Tibial nerve (tissue), 4 donors: ENCODE measurements at regions not wholly inside any gene's neighbourhood (a gene's known extent, or its start where the extent isn't known, plus 50 kb on each side); places are given as distances from the start of the nearest gene placed in this dataset.

Experiments
- DNase-seq, 2 donors: peaks; one replicate each; pipeline ENCODE4 v3.0.0-alpha.2; 2019; ENCODE audit warnings: low spot score in 2 of 2
- H3K27ac ChIP-seq, 4 donors: fragments of 200-600 bp; sonication (generic) in 3 of 4; one replicate each; pipeline ENCODE4 v1.5.1; 2017 to 2019; ENCODE audit warnings: mild to moderate bottlenecking in 1 of 4
- H3K27me3 ChIP-seq, 2 donors: fragments of 200-600 bp; sonication (generic) in 1 of 2; one replicate each; pipeline versions ENCODE4 v1.5.1 to v1.6.0; 2017 to 2019
- H3K36me3 ChIP-seq, 3 donors: fragments of 200-600 bp; sonication (generic); one replicate each; pipeline ENCODE4 v1.5.1; 2018 to 2019
- H3K4me1 ChIP-seq, 4 donors: fragments of 200-600 bp; sonication (generic) in 3 of 4; one replicate each; pipeline ENCODE4 v1.5.1; 2017 to 2019
- H3K4me3 ChIP-seq, 4 donors: fragments of 200-600 bp; sonication (generic) in 3 of 4; one replicate each; pipeline ENCODE4 v1.5.1; 2017 to 2019; ENCODE audit warnings: mild to moderate bottlenecking in 1 of 4, moderate library complexity in 1 of 4
- H3K9me3 ChIP-seq, 4 donors: fragments of 200-600 bp; sonication (generic) in 3 of 4; one replicate each; pipeline ENCODE4 v1.5.1; 2017 to 2019
- EP300 ChIP-seq, 2 donors: sonication (generic); formaldehyde crosslinking; IDR thresholded peaks; one replicate each; pipeline ENCODE4 v1.6.1; 2017; ENCODE audit warnings: antibody characterized with exemption in 2 of 2, mild to moderate bottlenecking in 1 of 2
- POLR2A ChIP-seq, 2 donors: fragments of 450-650 bp; IDR thresholded peaks; one replicate each; pipeline ENCODE4 v1.6.1; 2017; ENCODE audit warnings: antibody characterized with exemption in 2 of 2, mild to moderate bottlenecking in 2 of 2, moderate library complexity in 2 of 2
- WGBS, 2 donors: methylation state at CpG; one replicate each; pipeline ENCODE4 v1.1.5; 2018; 5-methylcytosine and 5-hydroxymethylcytosine counted together
- TF ChIP-seq, protein P1 (sequence below), 5 experiments: fragments of 200-600 bp in 3 of 5; fragments of 450-650 bp in 2 of 5; sonication (generic) in 3 of 5; IDR thresholded peaks; one replicate each; pipeline ENCODE4 v1.5.1; 2016 to 2019; ENCODE audit warnings: antibody characterized with exemption in 5 of 5, mild to moderate bottlenecking in 3 of 5, moderate library complexity in 2 of 5

DNA sequence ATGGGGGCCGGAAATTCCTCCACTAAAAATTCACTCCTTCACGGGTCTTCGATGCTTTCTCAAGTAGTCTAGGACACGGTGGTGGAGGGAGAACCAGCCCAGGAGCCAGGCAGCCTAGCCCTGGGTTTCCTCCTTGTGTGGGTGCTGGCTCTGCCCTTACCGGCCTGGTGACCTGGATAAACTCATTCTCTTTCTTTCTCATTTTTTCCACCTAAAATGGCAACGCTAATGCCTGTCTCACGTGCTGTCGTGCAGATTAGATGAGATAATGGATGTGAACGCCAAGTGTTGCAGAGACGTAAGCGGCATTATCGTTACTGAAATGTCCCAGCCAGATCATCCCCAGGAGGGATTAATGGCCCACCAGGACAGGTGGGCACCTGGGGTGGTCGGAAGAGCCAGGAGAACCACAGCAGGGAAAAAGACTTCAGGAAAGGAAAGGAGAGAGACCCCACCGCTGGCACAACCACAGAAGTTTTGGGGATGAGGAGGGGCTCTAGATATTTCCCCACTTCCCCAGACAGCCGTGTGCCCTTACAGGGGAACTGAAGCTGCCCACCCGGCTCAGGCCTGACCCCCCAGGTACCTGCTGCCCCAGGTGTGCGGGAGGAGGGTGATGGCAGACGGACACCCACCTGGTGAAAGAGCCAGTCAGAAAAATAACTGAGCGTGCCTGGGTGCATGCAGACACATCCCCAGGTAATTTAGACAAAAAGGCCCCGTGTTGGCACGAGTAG lies 100.8 kb upstream of the ASAP2 start:
- TF ChIP-seq POLR2A (IDR thresholded peaks at IDR 0.05) (no peak), EP300 (IDR thresholded peaks at IDR 0.05) (no peak)
- TF ChIP-seq, protein P1, sequence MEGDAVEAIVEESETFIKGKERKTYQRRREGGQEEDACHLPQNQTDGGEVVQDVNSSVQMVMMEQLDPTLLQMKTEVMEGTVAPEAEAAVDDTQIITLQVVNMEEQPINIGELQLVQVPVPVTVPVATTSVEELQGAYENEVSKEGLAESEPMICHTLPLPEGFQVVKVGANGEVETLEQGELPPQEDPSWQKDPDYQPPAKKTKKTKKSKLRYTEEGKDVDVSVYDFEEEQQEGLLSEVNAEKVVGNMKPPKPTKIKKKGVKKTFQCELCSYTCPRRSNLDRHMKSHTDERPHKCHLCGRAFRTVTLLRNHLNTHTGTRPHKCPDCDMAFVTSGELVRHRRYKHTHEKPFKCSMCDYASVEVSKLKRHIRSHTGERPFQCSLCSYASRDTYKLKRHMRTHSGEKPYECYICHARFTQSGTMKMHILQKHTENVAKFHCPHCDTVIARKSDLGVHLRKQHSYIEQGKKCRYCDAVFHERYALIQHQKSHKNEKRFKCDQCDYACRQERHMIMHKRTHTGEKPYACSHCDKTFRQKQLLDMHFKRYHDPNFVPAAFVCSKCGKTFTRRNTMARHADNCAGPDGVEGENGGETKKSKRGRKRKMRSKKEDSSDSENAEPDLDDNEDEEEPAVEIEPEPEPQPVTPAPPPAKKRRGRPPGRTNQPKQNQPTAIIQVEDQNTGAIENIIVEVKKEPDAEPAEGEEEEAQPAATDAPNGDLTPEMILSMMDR (IDR thresholded peaks at IDR 0.05) = no peak
- WGBS, 2 donors = 80 to 82% methylated on average over 21 of the region's 21 CpGs
- H3K9me3 ChIP-seq = no peaks in the 10 kb centered on the region
- H3K36me3 ChIP-seq = no peaks in the 10 kb centered on the region
- DNase-seq = no peak
- no peak overlapping the region for H3K4me3 ChIP-seq
- H3K27ac ChIP-seq = no peak overlapping the region
- H3K27me3 ChIP-seq = no peaks in the 10 kb centered on the region
- peaks cover 0 to 12% (median 0%) of the 10 kb centered on the region in 4 donors for H3K4me1 ChIP-seq

DNA sequence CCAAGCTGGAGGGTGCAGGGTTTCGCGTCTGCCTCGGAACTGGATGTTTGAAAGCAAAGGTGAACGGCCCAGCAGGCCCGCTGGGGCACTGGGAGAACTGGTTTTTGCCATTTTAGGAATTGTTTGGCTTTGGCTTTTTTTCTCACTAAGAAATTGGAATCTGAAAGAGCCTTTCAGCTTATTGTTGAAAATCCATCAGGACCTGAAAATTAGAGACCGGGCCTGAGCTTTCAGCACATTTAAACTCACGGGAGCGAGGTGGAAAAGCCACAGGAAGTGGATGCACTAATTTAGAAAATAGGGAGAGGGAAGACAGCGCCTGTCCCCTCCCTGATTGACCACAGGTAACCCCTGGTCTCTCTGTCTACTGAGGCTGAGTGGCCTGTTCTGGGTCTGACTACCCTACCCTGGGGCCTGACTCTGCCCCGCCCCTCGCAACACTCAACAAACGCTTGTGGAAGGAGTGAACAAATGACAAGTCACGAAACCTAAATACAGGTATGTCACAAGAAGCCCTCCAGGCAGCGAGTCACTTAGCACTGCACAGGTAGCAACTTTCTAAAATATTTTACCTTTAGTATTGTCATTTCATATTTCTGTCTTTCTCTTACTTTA lies 100.3 kb upstream of the MBOAT2 start:
- H3K9me3 ChIP-seq = no peaks in the 10 kb centered on the region
- peaks cover 0 to 12% (median 0%) of the 10 kb centered on the region in 4 donors for H3K4me1 ChIP-seq
- no peak for DNase-seq
- TF ChIP-seq, protein P1 (IDR thresholded peaks at IDR 0.05) = no peak
- no peak for TF ChIP-seq POLR2A (IDR thresholded peaks at IDR 0.05)
- TF ChIP-seq EP300 (IDR thresholded peaks at IDR 0.05) = no peak
- no peak overlapping the region for H3K4me3 ChIP-seq
- 88 to 89% methylated on average over 14 of the region's 14 CpGs for WGBS, 2 donors
- H3K27ac ChIP-seq = no peak overlapping the region
- no peaks in the 10 kb centered on the region for H3K36me3 ChIP-seq
- no peaks in the 10 kb centered on the region for H3K27me3 ChIP-seq

DNA sequence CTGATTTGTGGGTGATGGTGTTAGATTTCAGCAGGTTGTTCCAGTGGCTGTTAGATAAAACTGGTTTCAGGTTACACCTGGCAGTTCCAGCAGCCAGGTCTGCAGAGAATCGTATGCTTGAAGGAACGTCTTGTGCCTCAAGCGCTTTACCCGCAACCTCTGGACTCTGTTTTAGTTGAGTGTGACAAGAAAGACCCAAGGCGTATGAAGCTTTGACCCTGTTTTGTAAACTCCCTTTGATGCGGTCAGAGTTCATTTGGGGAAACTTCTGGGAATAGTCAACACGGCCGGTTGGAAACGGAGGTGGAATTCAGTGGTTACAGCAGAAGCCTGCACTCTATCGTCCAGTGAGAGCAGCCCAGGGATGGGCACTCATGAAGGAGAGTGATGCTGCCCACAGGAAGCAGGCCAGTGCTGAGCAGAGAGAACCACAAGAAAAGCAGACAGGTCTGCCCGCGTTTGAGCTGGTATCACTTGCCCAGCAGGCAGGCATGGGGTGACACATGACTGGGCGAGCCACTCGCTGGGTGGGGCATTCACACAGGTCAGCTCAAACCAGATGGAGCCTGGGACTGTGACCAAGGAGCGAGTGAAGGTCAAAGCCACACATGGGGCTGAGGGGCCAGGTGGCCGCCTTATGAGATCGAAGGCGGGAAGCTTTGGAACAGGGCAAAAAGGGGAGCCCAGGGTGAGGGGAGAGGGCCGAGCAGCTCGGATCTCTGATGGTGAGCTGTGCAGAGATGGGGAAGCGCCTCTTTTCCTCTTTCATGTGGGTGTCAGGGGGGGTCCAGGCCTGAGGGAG lies 99.6 kb upstream of the MBOAT2 start:
- no peak for DNase-seq
- TF ChIP-seq, protein P1 (IDR thresholded peaks at IDR 0.05) = no peak
- TF ChIP-seq EP300 (IDR thresholded peaks at IDR 0.05) = no peak
- Histone ChIP-seq H3K4me1 (peaks cover 0 to 8% (median 0%) of the 10 kb centered on the region in 4 donors), H3K9me3 (no peaks in the 10 kb centered on the region), H3K4me3 (no peak overlapping the region), H3K36me3 (no peaks in the 10 kb centered on the region), H3K27me3 (no peaks in the 10 kb centered on the region), H3K27ac (no peak overlapping the region)
- WGBS, 2 donors = 80% methylated on average over 21 of the region's 21 CpGs

DNA sequence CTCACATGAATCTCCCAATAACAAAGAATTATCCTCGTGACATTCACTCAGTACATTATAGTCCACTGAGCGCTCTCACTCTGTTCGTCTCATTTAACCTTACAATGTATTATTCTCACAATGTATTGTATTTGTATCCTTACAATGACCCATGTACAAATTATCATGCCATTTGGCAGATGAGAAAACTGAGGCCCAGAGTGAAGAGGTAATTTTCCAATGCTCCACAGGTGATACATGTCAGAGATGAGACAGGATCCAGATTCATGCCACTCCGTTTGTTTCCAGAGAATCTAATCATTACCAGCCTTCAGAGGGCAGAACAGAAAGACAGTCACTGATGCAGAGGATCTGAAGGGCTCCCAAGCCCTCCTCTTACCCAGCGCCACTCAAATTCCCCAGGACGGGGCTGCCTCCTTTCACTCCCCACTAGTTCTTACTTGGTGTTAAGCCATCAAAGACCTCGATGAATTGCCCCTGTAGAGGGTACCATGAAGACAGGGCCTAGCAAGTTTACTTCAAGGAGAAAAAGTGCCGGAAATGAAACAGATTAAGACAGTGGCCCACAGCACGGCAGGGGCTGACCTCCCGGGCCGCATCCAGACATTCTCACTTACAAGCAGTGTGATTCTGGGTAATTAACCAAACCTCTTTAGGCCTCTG lies 98.4 kb upstream of the MBOAT2 start:
- 78 to 81% methylated on average over 11 of the region's 11 CpGs for WGBS, 2 donors
- no peaks in the 10 kb centered on the region for H3K27me3 ChIP-seq
- TF ChIP-seq, protein P1 (IDR thresholded peaks at IDR 0.05) = no peak
- no peak for TF ChIP-seq EP300 (IDR thresholded peaks at IDR 0.05)
- TF ChIP-seq POLR2A (IDR thresholded peaks at IDR 0.05) = no peak
- no peak for DNase-seq
- H3K36me3 ChIP-seq = no peaks in the 10 kb centered on the region
- no peaks in the 10 kb centered on the region for H3K4me1 ChIP-seq
- H3K9me3 ChIP-seq = no peaks in the 10 kb centered on the region
- no peak overlapping the region for H3K27ac ChIP-seq
- no peak overlapping the region for H3K4me3 ChIP-seq
